Liver (tissue), 8 donors: ENCODE measurements at regions not wholly inside any gene's neighbourhood (a gene's known extent, or its start where the extent isn't known, plus 50 kb on each side); places are given as distances from the start of the nearest gene placed in this dataset.

Experiments
- DNase-seq: peaks from one replicate; pipeline ENCODE4 v3.0.0-alpha.2; 2017; ENCODE audit warnings: low spot score
- H3K27ac ChIP-seq, 2 donors: one replicate each; pipeline ENCODE4 v1.7.0; 2013; ENCODE audit warnings: inconsistent platforms in 2 of 2, low read length in 2 of 2, control low read depth in 1 of 2, low read depth in 1 of 2, mild to moderate bottlenecking in 1 of 2
- H3K27me3 ChIP-seq, 4 donors: one replicate each; pipeline versions ENCODE4 v1.6.1 to v1.7.0; 2013; ENCODE audit warnings: low read length in 3 of 4, inconsistent platforms in 1 of 4, mild to moderate bottlenecking in 1 of 4, moderate library complexity in 1 of 4; ENCODE audit not compliant: control insufficient read depth in 4 of 4, insufficient read depth in 4 of 4
- H3K36me3 ChIP-seq, 4 donors: one replicate each; pipeline versions ENCODE4 v1.6.1 to v1.7.0; 2013; ENCODE audit warnings: low read length in 3 of 4, mild to moderate bottlenecking in 3 of 4, low read depth in 1 of 4, moderate library complexity in 1 of 4; ENCODE audit not compliant: control insufficient read depth in 4 of 4, insufficient read depth in 3 of 4
- H3K4me1 ChIP-seq, 4 donors: one replicate each; pipeline versions ENCODE4 v1.6.1 to v1.7.0; 2013; ENCODE audit warnings: low read length in 3 of 4, mild to moderate bottlenecking in 3 of 4, moderate library complexity in 1 of 4; ENCODE audit not compliant: control insufficient read depth in 4 of 4, insufficient read depth in 4 of 4
- H3K4me3 ChIP-seq, 3 donors: one replicate each; pipeline versions ENCODE4 v1.6.1 to v1.7.0; 2013; ENCODE audit warnings: low read length in 3 of 3, control low read depth in 1 of 3, low read depth in 1 of 3, mild to moderate bottlenecking in 1 of 3
- H3K9ac ChIP-seq, 2 donors: one replicate each; pipeline ENCODE4 v1.7.0; 2013; ENCODE audit warnings: low read length in 2 of 2, mild to moderate bottlenecking in 2 of 2, moderate library complexity in 2 of 2, control low read depth in 1 of 2, low read depth in 1 of 2
- H3K9me3 ChIP-seq, 4 donors: one replicate each; pipeline versions ENCODE4 v1.6.1 to v1.7.0; 2013; ENCODE audit warnings: low read length in 3 of 4; ENCODE audit not compliant: control insufficient read depth in 4 of 4
- EGR1 ChIP-seq, 2 donors: IDR thresholded peaks; 2 replicates each; pipeline ENCODE4 v1.6.1; 2016 to 2018; ENCODE audit warnings: antibody characterized with exemption in 2 of 2, low read depth in 2 of 2
- FOXA1 ChIP-seq: IDR thresholded peaks from 2 replicates; pipeline ENCODE4 v1.6.1; 2016; ENCODE audit warnings: antibody characterized with exemption
- FOXA2 ChIP-seq: IDR thresholded peaks from 2 replicates; pipeline ENCODE4 v1.6.1; 2016; ENCODE audit warnings: antibody characterized with exemption
- GABPA ChIP-seq, 2 donors: IDR thresholded peaks in 1 of 2; conservative IDR thresholded peaks in 1 of 2; 2 replicates each; pipeline ENCODE4 v1.6.1; 2016; ENCODE audit warnings: antibody characterized with exemption in 2 of 2, mild to moderate bottlenecking in 1 of 2, moderate library complexity in 1 of 2
- HNF4A ChIP-seq, 2 donors: conservative IDR thresholded peaks; 2 replicates each; pipeline ENCODE4 v1.6.1; 2016; ENCODE audit warnings: antibody characterized with exemption in 2 of 2, mild to moderate bottlenecking in 2 of 2
- HNF4G ChIP-seq: IDR thresholded peaks from 2 replicates; pipeline ENCODE4 v1.6.1; 2016; ENCODE audit warnings: antibody characterized with exemption
- JUND ChIP-seq, 2 donors: IDR thresholded peaks; 2 replicates each; pipeline ENCODE4 v1.6.1; 2016; ENCODE audit warnings: antibody characterized with exemption in 2 of 2
- NR2F2 ChIP-seq: IDR thresholded peaks from 2 replicates; pipeline ENCODE4 v1.6.1; 2016; ENCODE audit warnings: antibody characterized with exemption
- RAD21 ChIP-seq, 2 donors: IDR thresholded peaks; 2 replicates each; pipeline ENCODE4 v1.6.1; 2016; ENCODE audit warnings: antibody characterized with exemption in 2 of 2, mild to moderate bottlenecking in 2 of 2
- RXRA ChIP-seq, 2 donors: IDR thresholded peaks; 2 replicates each; pipeline ENCODE4 v1.6.1; 2017 to 2018; ENCODE audit warnings: antibody characterized with exemption in 2 of 2, mild to moderate bottlenecking in 1 of 2
- TAF1 ChIP-seq: conservative IDR thresholded peaks from 2 replicates; pipeline ENCODE4 v1.6.1; 2016; ENCODE audit warnings: antibody characterized with exemption, mild to moderate bottlenecking
- YY1 ChIP-seq: IDR thresholded peaks from 2 replicates; pipeline ENCODE4 v1.6.1; 2016; ENCODE audit warnings: antibody characterized with exemption, mild to moderate bottlenecking
- WGBS: extraction: QIAGEN DNeasy Blood & Tissue Kit; methylation state at CpG from one replicate; pipeline ENCODE4 v1.1.7; 2013; 5-methylcytosine and 5-hydroxymethylcytosine counted together
- TF ChIP-seq, protein P1 (sequence below): IDR thresholded peaks from 2 replicates; pipeline ENCODE4 v1.6.1; 2016; ENCODE audit warnings: antibody characterized with exemption, mild to moderate bottlenecking
- TF ChIP-seq, protein P2 (sequence below): IDR thresholded peaks from 2 replicates; pipeline ENCODE4 v1.6.1; 2016; ENCODE audit warnings: antibody characterized with exemption
- TF ChIP-seq, protein P3 (sequence below): IDR thresholded peaks from 2 replicates; pipeline ENCODE4 v1.6.1; 2016; ENCODE audit warnings: antibody characterized with exemption
- TF ChIP-seq, protein P4 (sequence below): IDR thresholded peaks from 2 replicates; pipeline ENCODE4 v1.6.1; 2016; ENCODE audit warnings: antibody characterized with exemption
- TF ChIP-seq, protein P5 (sequence below): fragments of 150-350 bp; IDR thresholded peaks from 2 replicates; pipeline ENCODE4 v1.5.1; 2017; ENCODE audit warnings: improper control_type of control experiment, low read depth, low read length; ENCODE audit not compliant: missing input control
- donor health status: healthy.
- donor health status: healthy.
- donor health status: healthy.
- donor health status: healthy.
- donor health status: healthy.

DNA sequence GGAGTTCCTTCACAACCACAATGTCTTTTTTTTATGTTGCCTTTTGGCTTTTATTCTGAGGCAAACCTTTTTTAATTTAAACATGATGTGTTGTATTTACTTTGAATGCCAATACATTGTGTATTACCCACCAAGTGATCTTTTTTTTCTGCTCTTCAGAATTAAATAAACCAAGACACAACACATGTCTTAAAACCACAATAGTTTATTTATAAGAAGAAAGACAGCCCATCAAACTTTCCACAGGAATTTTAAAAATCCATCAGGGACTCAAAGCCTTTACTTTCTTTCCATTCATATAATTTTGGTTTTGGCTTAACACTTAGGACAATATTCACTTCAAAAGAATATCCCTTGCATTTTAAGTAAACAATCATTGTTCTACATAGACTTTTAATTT is 321.8 kb upstream of the MEF2C start:
- Histone ChIP-seq H3K9me3 (peaks cover 0 to 1% (median 0%) of the 10 kb centered on the region in 4 donors), H3K27me3 (no peaks in the 10 kb centered on the region), H3K9ac (no peak overlapping the region), H3K4me1 (no peaks in the 10 kb centered on the region), H3K4me3 (no peak overlapping the region), H3K36me3 (no peaks in the 10 kb centered on the region), H3K27ac (no peak overlapping the region)
- no peak for DNase-seq
- TF ChIP-seq, protein P1, sequence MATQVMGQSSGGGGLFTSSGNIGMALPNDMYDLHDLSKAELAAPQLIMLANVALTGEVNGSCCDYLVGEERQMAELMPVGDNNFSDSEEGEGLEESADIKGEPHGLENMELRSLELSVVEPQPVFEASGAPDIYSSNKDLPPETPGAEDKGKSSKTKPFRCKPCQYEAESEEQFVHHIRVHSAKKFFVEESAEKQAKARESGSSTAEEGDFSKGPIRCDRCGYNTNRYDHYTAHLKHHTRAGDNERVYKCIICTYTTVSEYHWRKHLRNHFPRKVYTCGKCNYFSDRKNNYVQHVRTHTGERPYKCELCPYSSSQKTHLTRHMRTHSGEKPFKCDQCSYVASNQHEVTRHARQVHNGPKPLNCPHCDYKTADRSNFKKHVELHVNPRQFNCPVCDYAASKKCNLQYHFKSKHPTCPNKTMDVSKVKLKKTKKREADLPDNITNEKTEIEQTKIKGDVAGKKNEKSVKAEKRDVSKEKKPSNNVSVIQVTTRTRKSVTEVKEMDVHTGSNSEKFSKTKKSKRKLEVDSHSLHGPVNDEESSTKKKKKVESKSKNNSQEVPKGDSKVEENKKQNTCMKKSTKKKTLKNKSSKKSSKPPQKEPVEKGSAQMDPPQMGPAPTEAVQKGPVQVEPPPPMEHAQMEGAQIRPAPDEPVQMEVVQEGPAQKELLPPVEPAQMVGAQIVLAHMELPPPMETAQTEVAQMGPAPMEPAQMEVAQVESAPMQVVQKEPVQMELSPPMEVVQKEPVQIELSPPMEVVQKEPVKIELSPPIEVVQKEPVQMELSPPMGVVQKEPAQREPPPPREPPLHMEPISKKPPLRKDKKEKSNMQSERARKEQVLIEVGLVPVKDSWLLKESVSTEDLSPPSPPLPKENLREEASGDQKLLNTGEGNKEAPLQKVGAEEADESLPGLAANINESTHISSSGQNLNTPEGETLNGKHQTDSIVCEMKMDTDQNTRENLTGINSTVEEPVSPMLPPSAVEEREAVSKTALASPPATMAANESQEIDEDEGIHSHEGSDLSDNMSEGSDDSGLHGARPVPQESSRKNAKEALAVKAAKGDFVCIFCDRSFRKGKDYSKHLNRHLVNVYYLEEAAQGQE = no peak
- no peak for TF ChIP-seq HNF4A (conservative IDR thresholded peaks at IDR 0.05)
- TF ChIP-seq TAF1 = no peak
- TF ChIP-seq, protein P2, sequence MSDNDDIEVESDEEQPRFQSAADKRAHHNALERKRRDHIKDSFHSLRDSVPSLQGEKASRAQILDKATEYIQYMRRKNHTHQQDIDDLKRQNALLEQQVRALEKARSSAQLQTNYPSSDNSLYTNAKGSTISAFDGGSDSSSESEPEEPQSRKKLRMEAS = no peak
- no peak for TF ChIP-seq GABPA (IDR thresholded peaks at IDR 0.05 in 1 of 2, conservative IDR thresholded peaks at IDR 0.05 in 1 of 2)
- TF ChIP-seq, protein P3, sequence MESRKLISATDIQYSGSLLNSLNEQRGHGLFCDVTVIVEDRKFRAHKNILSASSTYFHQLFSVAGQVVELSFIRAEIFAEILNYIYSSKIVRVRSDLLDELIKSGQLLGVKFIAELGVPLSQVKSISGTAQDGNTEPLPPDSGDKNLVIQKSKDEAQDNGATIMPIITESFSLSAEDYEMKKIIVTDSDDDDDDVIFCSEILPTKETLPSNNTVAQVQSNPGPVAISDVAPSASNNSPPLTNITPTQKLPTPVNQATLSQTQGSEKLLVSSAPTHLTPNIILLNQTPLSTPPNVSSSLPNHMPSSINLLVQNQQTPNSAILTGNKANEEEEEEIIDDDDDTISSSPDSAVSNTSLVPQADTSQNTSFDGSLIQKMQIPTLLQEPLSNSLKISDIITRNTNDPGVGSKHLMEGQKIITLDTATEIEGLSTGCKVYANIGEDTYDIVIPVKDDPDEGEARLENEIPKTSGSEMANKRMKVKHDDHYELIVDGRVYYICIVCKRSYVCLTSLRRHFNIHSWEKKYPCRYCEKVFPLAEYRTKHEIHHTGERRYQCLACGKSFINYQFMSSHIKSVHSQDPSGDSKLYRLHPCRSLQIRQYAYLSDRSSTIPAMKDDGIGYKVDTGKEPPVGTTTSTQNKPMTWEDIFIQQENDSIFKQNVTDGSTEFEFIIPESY = no peak
- TF ChIP-seq NR2F2 = no peak
- TF ChIP-seq HNF4G = no peak
- TF ChIP-seq FOXA1 = no peak
- no peak for TF ChIP-seq JUND (IDR thresholded peaks at IDR 0.05)
- no peak for TF ChIP-seq FOXA2
- TF ChIP-seq, protein P4, sequence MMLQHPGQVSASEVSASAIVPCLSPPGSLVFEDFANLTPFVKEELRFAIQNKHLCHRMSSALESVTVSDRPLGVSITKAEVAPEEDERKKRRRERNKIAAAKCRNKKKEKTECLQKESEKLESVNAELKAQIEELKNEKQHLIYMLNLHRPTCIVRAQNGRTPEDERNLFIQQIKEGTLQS = no peak
- TF ChIP-seq, protein P5, sequence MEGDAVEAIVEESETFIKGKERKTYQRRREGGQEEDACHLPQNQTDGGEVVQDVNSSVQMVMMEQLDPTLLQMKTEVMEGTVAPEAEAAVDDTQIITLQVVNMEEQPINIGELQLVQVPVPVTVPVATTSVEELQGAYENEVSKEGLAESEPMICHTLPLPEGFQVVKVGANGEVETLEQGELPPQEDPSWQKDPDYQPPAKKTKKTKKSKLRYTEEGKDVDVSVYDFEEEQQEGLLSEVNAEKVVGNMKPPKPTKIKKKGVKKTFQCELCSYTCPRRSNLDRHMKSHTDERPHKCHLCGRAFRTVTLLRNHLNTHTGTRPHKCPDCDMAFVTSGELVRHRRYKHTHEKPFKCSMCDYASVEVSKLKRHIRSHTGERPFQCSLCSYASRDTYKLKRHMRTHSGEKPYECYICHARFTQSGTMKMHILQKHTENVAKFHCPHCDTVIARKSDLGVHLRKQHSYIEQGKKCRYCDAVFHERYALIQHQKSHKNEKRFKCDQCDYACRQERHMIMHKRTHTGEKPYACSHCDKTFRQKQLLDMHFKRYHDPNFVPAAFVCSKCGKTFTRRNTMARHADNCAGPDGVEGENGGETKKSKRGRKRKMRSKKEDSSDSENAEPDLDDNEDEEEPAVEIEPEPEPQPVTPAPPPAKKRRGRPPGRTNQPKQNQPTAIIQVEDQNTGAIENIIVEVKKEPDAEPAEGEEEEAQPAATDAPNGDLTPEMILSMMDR = no peak
- TF ChIP-seq RXRA (IDR thresholded peaks at IDR 0.05) = no peak
- no peak for TF ChIP-seq RAD21 (IDR thresholded peaks at IDR 0.05)

DNA sequence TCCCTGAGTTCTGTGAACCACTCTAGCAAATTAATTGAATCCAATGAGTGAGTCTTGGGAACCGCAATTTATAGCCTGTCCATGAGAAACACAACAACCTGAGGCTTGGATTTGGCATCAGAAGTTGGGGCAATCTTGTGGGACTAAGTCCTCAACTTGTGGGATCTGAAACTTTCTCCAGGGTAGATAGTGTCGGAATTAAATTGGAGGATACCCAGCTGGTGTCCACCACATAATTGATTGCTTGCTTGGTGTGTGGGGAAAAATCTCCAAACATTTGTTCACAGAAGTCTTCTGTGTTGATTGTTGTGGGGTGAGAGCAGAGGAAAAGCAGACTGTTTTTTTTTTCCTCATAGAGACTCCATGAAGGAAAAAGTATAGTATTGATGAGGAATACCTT is 320.6 kb upstream of the MEF2C start:
- no peak for DNase-seq
- peaks cover 0 to 4% (median under 1%) of the 10 kb centered on the region in 4 donors for H3K9me3 ChIP-seq
- 90% methylated on average over 2 of the region's 2 CpGs for WGBS
- no peak overlapping the region for H3K9ac ChIP-seq
- H3K27me3 ChIP-seq = no peaks in the 10 kb centered on the region
- no peak overlapping the region for H3K27ac ChIP-seq
- no peak overlapping the region for H3K4me3 ChIP-seq
- no peaks in the 10 kb centered on the region for H3K36me3 ChIP-seq
- no peak for TF ChIP-seq HNF4G
- no peak for TF ChIP-seq YY1
- no peak for TF ChIP-seq FOXA2
- no peak for TF ChIP-seq EGR1 (IDR thresholded peaks at IDR 0.05; ENCODE audit: low read depth in 2 of 2)
- no peak for TF ChIP-seq GABPA (IDR thresholded peaks at IDR 0.05 in 1 of 2, conservative IDR thresholded peaks at IDR 0.05 in 1 of 2)
- no peak for TF ChIP-seq RAD21 (IDR thresholded peaks at IDR 0.05)
- TF ChIP-seq, protein P1 = no peak
- TF ChIP-seq, protein P2 = no peak
- H3K4me1 ChIP-seq = no peaks in the 10 kb centered on the region
